GM12892 (cell line): ENCODE measurements at regions not wholly inside any gene's neighbourhood (a gene's known extent, or its start where the extent isn't known, plus 50 kb on each side); places are given as distances from the start of the nearest gene placed in this dataset.

Source experiments
- POLR2A ChIP-seq: IDR thresholded peaks from 2 replicates; pipeline ENCODE4 v1.6.1; 2011; ENCODE audit warnings: low read depth, low read length, control low read depth
- POLR2AphosphoS5 ChIP-seq: IDR thresholded peaks from 2 replicates; pipeline ENCODE4 v1.6.1; 2011; ENCODE audit warnings: low read depth, low read length, control low read depth

GRCh38 chr18:41529093-41529492 lies 425.9 kb upstream of the PIK3C3 start:
- TF ChIP-seq POLR2AphosphoS5 (no peak), POLR2A (no peak)
